ENCODE measurements at regions not wholly inside any gene's neighbourhood (a gene's known extent, or its start where the extent isn't known, plus 50 kb on each side); places are given as distances from the start of the nearest gene placed in this dataset.

DNA sequence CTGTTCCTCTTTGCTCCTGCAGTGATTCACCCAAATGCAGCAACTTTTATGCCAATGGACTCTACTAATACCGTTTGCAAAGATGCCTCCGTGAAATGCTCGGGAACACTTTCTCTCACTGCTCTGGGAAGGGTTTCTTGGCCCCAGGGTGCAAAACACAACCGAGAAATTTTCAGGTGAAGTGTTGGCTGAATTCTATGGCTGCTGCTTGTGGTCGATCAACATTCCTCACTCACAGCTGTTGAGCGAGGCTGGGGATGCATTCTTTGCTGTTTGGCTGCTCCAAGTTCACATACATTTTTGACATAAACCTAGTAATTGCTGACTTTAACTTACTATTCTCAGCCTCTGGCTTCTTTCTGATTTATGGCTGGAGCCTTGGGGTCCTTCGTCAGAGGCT lies 342.0 kb upstream of the CHD6 start:
- H3K4me1 ChIP-seq (ENCODE audit: insufficient read depth) = no peaks in the 10 kb centered on the region
- H2AFZ ChIP-seq = no peak overlapping the region
- no peak for TF ChIP-seq EZH2phosphoT487 (IDR thresholded peaks at IDR 0.05; ENCODE audit: insufficient read depth, low read depth)
- no peak for TF ChIP-seq EZH2 (IDR thresholded peaks at IDR 0.05; ENCODE audit: insufficient read depth, poor library complexity, severe bottlenecking)
- no peaks in the 10 kb centered on the region for H3K79me2 ChIP-seq (ENCODE audit: insufficient read depth)
- H3K27ac ChIP-seq = no peak overlapping the region
- in situ Hi-C loops (cut with MboI) = no loop called here
- no peak overlapping the region for H3K9ac ChIP-seq
- WGBS, 2 experiments (ENCODE audit: low coverage in 1 of 2, low lambda C conversion rate in 2 of 2, missing lambda C conversion rate in 2 of 2) = 42 to 57% methylated on average over 7 of the region's 7 CpGs
- H4K20me1 ChIP-seq (ENCODE audit: insufficient read depth) = no peaks in the 10 kb centered on the region
- no peaks in the 10 kb centered on the region for H3K27me3 ChIP-seq (replicated peaks; ENCODE audit: insufficient read depth)
- H3K9me2 ChIP-seq (ENCODE audit: insufficient read depth) = no peaks in the 10 kb centered on the region
- no peaks in the 10 kb centered on the region for H3K9me3 ChIP-seq (ENCODE audit: low read depth)
- DNase-seq = no peak
- H3K4me2 ChIP-seq (ENCODE audit: unreplicated experiment) = no peak overlapping the region
- H3K4me3 ChIP-seq = no peak overlapping the region
- H3K36me3 ChIP-seq (ENCODE audit: low read depth) = no peaks in the 10 kb centered on the region
- no peaks in the 10 kb centered on the region for H3F3A ChIP-seq (ENCODE audit: insufficient read depth)

DNA sequence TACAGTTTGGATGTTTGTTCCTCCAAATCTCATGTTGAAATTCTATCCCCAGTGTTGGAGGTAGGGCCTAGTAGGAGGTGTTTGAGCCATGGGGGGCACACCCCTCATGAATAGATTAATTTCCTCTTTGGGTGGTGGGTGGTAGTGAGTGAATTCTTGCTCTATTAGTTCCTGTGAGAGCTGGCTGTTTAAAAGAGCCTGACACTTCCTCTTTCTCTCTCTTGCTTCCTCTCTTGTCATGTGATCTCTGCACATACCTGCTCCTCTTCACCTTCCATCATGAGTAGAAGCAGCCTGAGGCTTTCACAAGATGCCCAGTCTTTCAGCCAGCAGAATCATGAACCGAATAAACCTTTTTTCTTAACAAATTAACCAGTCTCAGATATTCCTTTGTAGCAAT lies 340.2 kb upstream of the CHD6 start:
- no peak for DNase-seq
- WGBS, 2 experiments (ENCODE audit: low coverage in 1 of 2, low lambda C conversion rate in 2 of 2, missing lambda C conversion rate in 2 of 2) = 25% methylated on average over 1 of the region's 1 CpG

GRCh38 chr20:41956338-41957074 lies 338.3 kb upstream of the CHD6 start:
- no peaks in the 10 kb centered on the region for H3K79me2 ChIP-seq (ENCODE audit: insufficient read depth)
- in situ Hi-C loops (cut with MboI) = no loop called here

More for the DNA sequence above, 340.2 kb upstream of the CHD6 start:
- Histone ChIP-seq H3K36me3 (ENCODE audit: low read depth) (no peaks in the 10 kb centered on the region), H3K9me2 (ENCODE audit: insufficient read depth) (no peaks in the 10 kb centered on the region), H3K79me2 (ENCODE audit: insufficient read depth) (no peaks in the 10 kb centered on the region), H3K27me3 (replicated peaks; ENCODE audit: insufficient read depth) (no peaks in the 10 kb centered on the region), H3K4me2 (ENCODE audit: unreplicated experiment) (no peak overlapping the region), H2AFZ (no peak overlapping the region), H4K20me1 (ENCODE audit: insufficient read depth) (no peaks in the 10 kb centered on the region), H3K27ac (no peak overlapping the region), H3K9me3 (ENCODE audit: low read depth) (no peaks in the 10 kb centered on the region), H3K9ac (no peak overlapping the region), H3K4me1 (ENCODE audit: insufficient read depth) (no peaks in the 10 kb centered on the region), H3F3A (ENCODE audit: insufficient read depth) (no peaks in the 10 kb centered on the region), H3K4me3 (no peak overlapping the region)
- in situ Hi-C loops (cut with MboI) = no loop called here
- TF ChIP-seq EZH2phosphoT487 (IDR thresholded peaks at IDR 0.05; ENCODE audit: insufficient read depth, low read depth) (no peak), EZH2 (IDR thresholded peaks at IDR 0.05; ENCODE audit: insufficient read depth, poor library complexity, severe bottlenecking) (no peak)

GRCh38 chr20:41952166-41952565 lies 334.0 kb upstream of the CHD6 start:
- TF ChIP-seq EZH2 (IDR thresholded peaks at IDR 0.05; ENCODE audit: insufficient read depth, poor library complexity, severe bottlenecking) (no peak), EZH2phosphoT487 (IDR thresholded peaks at IDR 0.05; ENCODE audit: insufficient read depth, low read depth) (no peak)
- H2AFZ ChIP-seq = no peak overlapping the region
- H3K4me1 ChIP-seq (ENCODE audit: insufficient read depth) = no peaks in the 10 kb centered on the region
- H3K27me3 ChIP-seq (replicated peaks; ENCODE audit: insufficient read depth) = no peaks in the 10 kb centered on the region
- H3K36me3 ChIP-seq (ENCODE audit: low read depth) = no peaks in the 10 kb centered on the region
- no peak for DNase-seq
- H3F3A ChIP-seq (ENCODE audit: insufficient read depth) = no peaks in the 10 kb centered on the region
- no peaks in the 10 kb centered on the region for H3K9me3 ChIP-seq (ENCODE audit: low read depth)
- in situ Hi-C loops (cut with MboI) = no loop called here
- H3K79me2 ChIP-seq (ENCODE audit: insufficient read depth) = no peaks in the 10 kb centered on the region
- 47 to 49% methylated on average over 5 of the region's 5 CpGs for WGBS, 2 experiments (ENCODE audit: low coverage in 1 of 2, low lambda C conversion rate in 2 of 2, missing lambda C conversion rate in 2 of 2)
- H3K9me2 ChIP-seq (ENCODE audit: insufficient read depth) = no peaks in the 10 kb centered on the region
- no peaks in the 10 kb centered on the region for H4K20me1 ChIP-seq (ENCODE audit: insufficient read depth)
- H3K4me3 ChIP-seq = no peak overlapping the region
- no peak overlapping the region for H3K4me2 ChIP-seq (ENCODE audit: unreplicated experiment)
- no peak overlapping the region for H3K9ac ChIP-seq
- H3K27ac ChIP-seq = no peak overlapping the region

More at GRCh38 chr20:41956338-41957074, 338.3 kb upstream of the CHD6 start:
- WGBS, 2 experiments (ENCODE audit: low coverage in 1 of 2, low lambda C conversion rate in 2 of 2, missing lambda C conversion rate in 2 of 2) = 35 to 47% methylated on average over 6 of the region's 6 CpGs
- Histone ChIP-seq H3K27me3 (replicated peaks; ENCODE audit: insufficient read depth) (no peaks in the 10 kb centered on the region), H2AFZ (no peak overlapping the region), H4K20me1 (ENCODE audit: insufficient read depth) (no peaks in the 10 kb centered on the region), H3K27ac (no peak overlapping the region), H3F3A (ENCODE audit: insufficient read depth) (no peaks in the 10 kb centered on the region), H3K9ac (no peak overlapping the region), H3K4me2 (ENCODE audit: unreplicated experiment) (no peak overlapping the region), H3K9me2 (ENCODE audit: insufficient read depth) (no peaks in the 10 kb centered on the region), H3K4me1 (ENCODE audit: insufficient read depth) (no peaks in the 10 kb centered on the region), H3K4me3 (no peak overlapping the region), H3K36me3 (ENCODE audit: low read depth) (no peaks in the 10 kb centered on the region), H3K9me3 (ENCODE audit: low read depth) (no peaks in the 10 kb centered on the region)
- TF ChIP-seq EZH2 (IDR thresholded peaks at IDR 0.05; ENCODE audit: insufficient read depth, poor library complexity, severe bottlenecking) (no peak), EZH2phosphoT487 (IDR thresholded peaks at IDR 0.05; ENCODE audit: insufficient read depth, low read depth) (no peak)
- peak; percentile 3 for DNase-seq
